Endothelial cell of umbilical vein (primary cell): ENCODE measurements at regions not wholly inside any gene's neighbourhood (a gene's known extent, or its start where the extent isn't known, plus 50 kb on each side); places are given as distances from the start of the nearest gene placed in this dataset.

Experiments used
- BruUV-seq: library from RNA; stranded (reverse); fragments of 400-500 nt; replicated peaks from 2 replicates; lab custom pipeline; 2021; lab: Mats Ljungman, UMichigan
- CTCF ChIA-PET: fragments of 300-600, 350-600 bp; sonication (Branson Sonifier 250); formaldehyde crosslinking; loops from one replicate; lab custom pipeline; 2021; ENCODE audit warnings: antibody characterized with exemption, inconsistent platforms; lab: Charles Lee
- POLR2A ChIA-PET: fragments of 300-600, 350-600 bp; sonication (Branson Sonifier 250); formaldehyde crosslinking; loops from one replicate; lab custom pipeline; 2021; ENCODE audit warnings: antibody characterized with exemption, inconsistent platforms; lab: Charles Lee
- DNase-seq: peaks from one replicate; pipeline ENCODE4 v3.0.0-alpha.2; 2011; ENCODE audit warnings: low read depth, low spot score
- FAIRE-seq: peaks from 2 replicates; lab custom pipeline; 2011; peaks lifted over from hg19 to GRCh38; lab: Jason Lieb, UNC
- H2AFZ ChIP-seq: 2 replicates; pipeline ENCODE4 v1.6.0; 2012; ENCODE audit warnings: low read depth, low read length, control low read depth, inconsistent platforms
- H3K27ac ChIP-seq: 2 replicates; pipeline ENCODE4 v1.5.1; 2011; ENCODE audit warnings: low read depth, mild to moderate bottlenecking, control low read depth, low read length, moderate library complexity; ENCODE audit not compliant: insufficient read depth
- H3K27me3 ChIP-seq, 2 experiments: 2 replicates each; pipeline versions ENCODE4 v1.6.0 to v1.6.1; 2011; ENCODE audit warnings: low read length in 2 of 2, mixed read lengths in 1 of 2; ENCODE audit not compliant: control insufficient read depth in 2 of 2, insufficient read depth in 2 of 2
- H3K36me3 ChIP-seq, 2 experiments: 2 replicates in 1 of 2; 3 replicates in 1 of 2; pipeline ENCODE4 v1.5.1; 2011; ENCODE audit warnings: low read length in 2 of 2, mild to moderate bottlenecking in 1 of 2, moderate library complexity in 1 of 2; ENCODE audit not compliant: control insufficient read depth in 2 of 2, insufficient read depth in 2 of 2; ENCODE audit errors: extremely low read depth in 1 of 2
- H3K4me1 ChIP-seq: 3 replicates; pipeline ENCODE4 v1.5.1; 2011; ENCODE audit warnings: mild to moderate bottlenecking, low read length; ENCODE audit not compliant: control insufficient read depth, insufficient read depth; ENCODE audit errors: extremely low read depth
- H3K4me2 ChIP-seq: 2 replicates; pipeline ENCODE4 v1.6.1; 2011; ENCODE audit warnings: low read length, control low read depth, mixed read lengths; ENCODE audit not compliant: insufficient read depth
- H3K4me3 ChIP-seq, 3 experiments: fragments of 200-600 bp in 1 of 3; sonication (generic), shearing (Covaris generic) in 1 of 3; replicated peaks in 1 of 3; 2 replicates each; pipeline ENCODE4 v1.5.1; 2011 to 2016; ENCODE audit warnings: control low read depth in 3 of 3, low read length in 3 of 3, mild to moderate bottlenecking in 2 of 3, inconsistent platforms in 1 of 3, low read depth in 1 of 3, moderate library complexity in 1 of 3; ENCODE audit not compliant: insufficient read depth in 1 of 3
- H3K79me2 ChIP-seq: 2 replicates; pipeline ENCODE4 v1.6.0; 2012; ENCODE audit warnings: low read length, inconsistent platforms; ENCODE audit not compliant: control insufficient read depth, insufficient read depth
- H3K9ac ChIP-seq: replicated peaks from 2 replicates; pipeline ENCODE3; 2011; ENCODE audit warnings: low read length, control low read depth; ENCODE audit not compliant: insufficient read depth; ENCODE audit errors: extremely low read depth
- H3K9me1 ChIP-seq: replicated peaks from 3 replicates; pipeline ENCODE4 v1.6.0; 2011; ENCODE audit warnings: mild to moderate bottlenecking, low read length; ENCODE audit not compliant: control insufficient read depth, insufficient read depth; ENCODE audit errors: extremely low read depth
- H3K9me3 ChIP-seq: replicated peaks from 2 replicates; pipeline ENCODE4 v1.5.1; 2012; ENCODE audit warnings: low read length, inconsistent platforms; ENCODE audit not compliant: control insufficient read depth, insufficient read depth
- H4K20me1 ChIP-seq: replicated peaks from 2 replicates; pipeline ENCODE3; 2011; ENCODE audit warnings: mild to moderate bottlenecking, low read length; ENCODE audit not compliant: control insufficient read depth, insufficient read depth; ENCODE audit errors: extremely low read depth
- EZH2 ChIP-seq: IDR thresholded peaks from 2 replicates; pipeline ENCODE4 v1.6.1; 2012; ENCODE audit warnings: borderline replicate concordance, low read depth, mild to moderate bottlenecking, moderate library complexity, low read length, inconsistent platforms; ENCODE audit not compliant: severe bottlenecking
- FOS ChIP-seq: IDR thresholded peaks from 2 replicates; pipeline ENCODE4 v1.6.1; 2011; ENCODE audit warnings: mild to moderate bottlenecking, low read length, moderate library complexity, borderline replicate concordance; ENCODE audit not compliant: insufficient read depth
- GATA2 ChIP-seq: IDR thresholded peaks from 2 replicates; pipeline ENCODE4 v1.7.0; 2011; ENCODE audit warnings: low read depth, mild to moderate bottlenecking, moderate library complexity, mixed read lengths, low read length; ENCODE audit not compliant: insufficient read length, insufficient read depth
- JUN ChIP-seq: IDR thresholded peaks from 2 replicates; pipeline ENCODE4 v1.6.1; 2011; ENCODE audit warnings: borderline replicate concordance, low read depth; ENCODE audit not compliant: insufficient read length, insufficient read depth
- MYC ChIP-seq: IDR thresholded peaks from one replicate; pipeline ENCODE4 v1.6.1; 2011; ENCODE audit warnings: mild to moderate bottlenecking, low read depth, low read length
- POLR2A ChIP-seq: IDR thresholded peaks from 2 replicates; pipeline ENCODE4 v1.6.1; 2012; ENCODE audit warnings: low read depth, mild to moderate bottlenecking, control low read depth, low read length
- POLR2AphosphoS5 ChIP-seq: IDR thresholded peaks from 2 replicates; pipeline ENCODE4 v1.6.1; 2012; ENCODE audit warnings: low read depth, mild to moderate bottlenecking, control low read depth, low read length, moderate library complexity; ENCODE audit not compliant: insufficient read depth
- dilution Hi-C: fragments of 300-500 bp; cut with MboI; formaldehyde crosslinking; loops from one replicate; pipeline ENCODE4 v1.15.0; 2019; ENCODE audit warnings: low sequenced_read_pairs; ENCODE audit not compliant: extremely low pct_ligation_motif_present
- intact Hi-C: fragments of 100-400 bp; cut with micrococcal nuclease; formaldehyde crosslinking; loops from one replicate; pipeline ENCODE4 v1.10.0; 2022
- TF ChIP-seq, protein P1 (sequence below): IDR thresholded peaks from 2 replicates; pipeline ENCODE4 v1.6.1; 2011; ENCODE audit not compliant: insufficient read depth, insufficient read length
- TF ChIP-seq, protein P2 (sequence below), 2 donors: IDR thresholded peaks; 1 replicate in 1 of 2; 2 replicates in 1 of 2; pipeline ENCODE4 v1.5.1; 2011; ENCODE audit warnings: low read length in 2 of 2, mild to moderate bottlenecking in 2 of 2, moderate library complexity in 2 of 2, control low read depth in 1 of 2, inconsistent platforms in 1 of 2, low read depth in 1 of 2; ENCODE audit not compliant: insufficient read depth in 1 of 2; ENCODE audit errors: extremely low read depth in 1 of 2

DNA sequence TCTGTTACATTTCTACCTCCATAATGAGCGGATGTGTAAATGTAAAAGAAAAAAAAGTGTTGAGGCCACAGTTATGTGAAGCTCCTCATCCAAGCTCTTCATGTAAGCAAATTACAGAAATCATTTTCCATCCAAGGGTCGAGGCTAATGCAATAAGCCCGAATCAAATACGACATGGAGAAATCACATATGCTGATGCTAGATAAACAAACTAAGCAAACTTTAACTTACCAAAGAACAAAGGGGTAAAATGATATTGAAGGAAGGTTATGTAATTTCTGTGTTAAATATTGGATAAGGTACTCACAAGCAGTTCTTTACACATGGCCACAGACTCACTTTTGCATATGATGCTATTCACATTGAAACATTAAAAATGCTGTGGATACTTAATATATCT is 310.2 kb upstream of the ID2 start:
- FAIRE-seq (no peak), DNase-seq (no peak)
- Histone ChIP-seq H3K4me3 (no peak overlapping the region), H3K36me3 (no peaks in the 10 kb centered on the region), H3K4me2 (no peak overlapping the region), H4K20me1 (no peaks in the 10 kb centered on the region), H3K79me2 (no peaks in the 10 kb centered on the region), H3K9me3 (peaks cover 3% of the 10 kb centered on the region), H3K9ac (no peak overlapping the region), H3K27me3 (no peaks in the 10 kb centered on the region), H2AFZ (no peak overlapping the region), H3K9me1 (no peaks in the 10 kb centered on the region), H3K27ac (no peak overlapping the region), H3K4me1 (no peaks in the 10 kb centered on the region)
- dilution Hi-C loops (no loop called here), intact Hi-C loops (no loop called here)
- CTCF ChIA-PET = no interaction called here
- POLR2A ChIA-PET = no interaction called here
- TF ChIP-seq, protein P1, sequence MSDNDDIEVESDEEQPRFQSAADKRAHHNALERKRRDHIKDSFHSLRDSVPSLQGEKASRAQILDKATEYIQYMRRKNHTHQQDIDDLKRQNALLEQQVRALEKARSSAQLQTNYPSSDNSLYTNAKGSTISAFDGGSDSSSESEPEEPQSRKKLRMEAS = no peak
- TF ChIP-seq JUN = no peak
- no peak for TF ChIP-seq POLR2A
- TF ChIP-seq FOS = no peak
- no peak for TF ChIP-seq POLR2AphosphoS5
- TF ChIP-seq, protein P2, sequence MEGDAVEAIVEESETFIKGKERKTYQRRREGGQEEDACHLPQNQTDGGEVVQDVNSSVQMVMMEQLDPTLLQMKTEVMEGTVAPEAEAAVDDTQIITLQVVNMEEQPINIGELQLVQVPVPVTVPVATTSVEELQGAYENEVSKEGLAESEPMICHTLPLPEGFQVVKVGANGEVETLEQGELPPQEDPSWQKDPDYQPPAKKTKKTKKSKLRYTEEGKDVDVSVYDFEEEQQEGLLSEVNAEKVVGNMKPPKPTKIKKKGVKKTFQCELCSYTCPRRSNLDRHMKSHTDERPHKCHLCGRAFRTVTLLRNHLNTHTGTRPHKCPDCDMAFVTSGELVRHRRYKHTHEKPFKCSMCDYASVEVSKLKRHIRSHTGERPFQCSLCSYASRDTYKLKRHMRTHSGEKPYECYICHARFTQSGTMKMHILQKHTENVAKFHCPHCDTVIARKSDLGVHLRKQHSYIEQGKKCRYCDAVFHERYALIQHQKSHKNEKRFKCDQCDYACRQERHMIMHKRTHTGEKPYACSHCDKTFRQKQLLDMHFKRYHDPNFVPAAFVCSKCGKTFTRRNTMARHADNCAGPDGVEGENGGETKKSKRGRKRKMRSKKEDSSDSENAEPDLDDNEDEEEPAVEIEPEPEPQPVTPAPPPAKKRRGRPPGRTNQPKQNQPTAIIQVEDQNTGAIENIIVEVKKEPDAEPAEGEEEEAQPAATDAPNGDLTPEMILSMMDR (IDR thresholded peaks at IDR 0.05; ENCODE audit: extremely low read depth in 1 of 2, insufficient read depth in 1 of 2, low read depth in 1 of 2, low read length in 2 of 2) = no peak
- no peak for TF ChIP-seq EZH2
- TF ChIP-seq GATA2 = no peak
- no peak for TF ChIP-seq MYC
- no TSS peak for BruUV-seq
